Transverse colon (tissue), 4 donors: ENCODE measurements at regions not wholly inside any gene's neighbourhood (a gene's known extent, or its start where the extent isn't known, plus 50 kb on each side); places are given as distances from the start of the nearest gene placed in this dataset.

Source experiments
- CTCF ChIP-seq, 5 experiments: fragments of 200-600 bp in 3 of 5; fragments of 450-650 bp in 2 of 5; sonication (generic) in 3 of 5; IDR thresholded peaks; 1 replicate in 2 of 5; 2 replicates in 3 of 5; pipeline ENCODE4 v1.5.1; 2016 to 2017; ENCODE audit warnings: antibody characterized with exemption in 5 of 5, inconsistent platforms in 3 of 5, mild to moderate bottlenecking in 2 of 5, moderate library complexity in 1 of 5
- POLR2AphosphoS5 ChIP-seq, 3 donors: sonication (generic); formaldehyde crosslinking; IDR thresholded peaks; one replicate each; pipeline ENCODE4 v1.6.1; 2016; ENCODE audit warnings: antibody characterized with exemption in 3 of 3

GRCh38 chr4:163702736-163703135 is 208.2 kb downstream of the TMA16 start:
- no peak for TF ChIP-seq POLR2AphosphoS5 (IDR thresholded peaks at IDR 0.05)
- no peak for TF ChIP-seq CTCF (IDR thresholded peaks at IDR 0.05)
